ENCODE measurements at regions not wholly inside any gene's neighbourhood (a gene's known extent, or its start where the extent isn't known, plus 50 kb on each side); places are given as distances from the start of the nearest gene placed in this dataset.

DNA sequence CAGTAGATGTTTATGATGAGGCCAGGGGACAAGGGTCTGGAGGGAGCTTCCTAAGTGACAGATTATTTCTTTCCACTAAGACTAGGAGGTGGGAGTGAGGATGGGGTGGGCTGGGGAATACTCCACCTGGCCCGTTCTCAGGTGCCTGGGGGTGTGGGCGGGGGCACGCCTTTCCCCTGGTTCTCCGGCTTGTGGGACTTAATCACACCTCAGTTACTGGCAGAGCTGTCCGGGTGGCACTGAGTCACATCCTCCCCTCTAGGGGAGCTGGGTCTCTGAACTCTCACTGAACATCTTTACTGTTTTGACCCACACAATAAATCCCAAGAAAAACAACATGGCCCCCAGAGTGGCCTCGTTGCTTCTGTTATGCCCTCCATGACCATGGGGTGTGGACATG, 332.8 kb downstream of the MAF start:
- peak in 1 of 2 donors; percentile 61 for DNase-seq (ENCODE audit: low read depth in 2 of 2)

DNA sequence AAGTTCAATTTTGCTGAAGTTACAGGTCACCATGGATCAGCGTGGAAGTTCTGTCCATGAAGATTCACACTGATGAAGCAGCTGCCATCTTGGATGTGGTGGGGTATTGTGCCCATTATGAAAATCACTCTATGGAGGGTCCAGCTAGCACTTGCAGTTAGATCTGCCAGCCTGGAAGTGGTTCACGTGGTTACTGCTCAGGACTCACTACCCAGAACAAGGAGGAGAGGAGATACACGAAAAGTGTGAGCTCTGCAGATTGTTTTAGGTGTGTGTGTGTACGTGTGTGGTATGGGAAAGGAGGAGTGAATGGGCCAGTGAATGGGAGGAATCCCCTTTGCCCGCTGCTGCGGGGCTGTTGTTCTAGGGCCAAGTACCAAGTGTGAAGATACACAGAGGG, 333.4 kb downstream of the MAF start:
- no peak for DNase-seq (ENCODE audit: low read depth in 2 of 2)

GRCh38 chr16:79265701-79266100, 334.8 kb downstream of the MAF start:
- no peak for DNase-seq (ENCODE audit: low read depth in 2 of 2)

DNA sequence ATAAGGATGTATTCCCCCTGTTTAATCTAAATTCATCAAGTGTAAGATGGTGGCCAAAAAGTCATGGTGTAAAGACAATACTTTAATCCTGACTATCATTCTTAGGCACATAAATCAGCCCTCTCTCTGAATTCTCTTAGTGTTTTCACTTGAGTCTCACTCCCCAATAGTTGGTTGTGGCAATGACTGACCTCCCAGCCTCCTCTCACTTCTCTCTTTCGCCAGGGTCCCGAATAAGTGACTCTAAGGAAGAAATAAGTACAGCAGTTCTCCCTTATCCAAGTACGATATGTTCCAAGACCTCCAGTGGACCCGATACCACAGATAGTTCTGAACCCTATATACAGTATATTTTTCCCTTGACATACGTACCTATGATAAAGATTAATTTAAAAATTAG, 335.3 kb downstream of the MAF start:
- no peak for DNase-seq (ENCODE audit: low read depth in 2 of 2)

- DNase-seq (ENCODE audit: low read depth in 2 of 2), result no peak
Measured at GRCh38 chr16:79264237-79265109, 336.1 kb downstream of the MAF start.

GRCh38 chr16:79263425-79263824, 337.1 kb downstream of the MAF start:
- DNase-seq (ENCODE audit: low read depth in 2 of 2), result no peak

Measured in activated CD4-positive, alpha-beta T cell treated with anti-CD3 and anti-CD28 coated beads for 24 hours (primary cell).